GM12874 (cell line): ENCODE measurements at regions not wholly inside any gene's neighbourhood (a gene's known extent, or its start where the extent isn't known, plus 50 kb on each side); places are given as distances from the start of the nearest gene placed in this dataset.

Experiments used
- CTCF ChIP-seq: IDR thresholded peaks from 2 replicates; pipeline ENCODE4 v1.5.1; 2011; ENCODE audit warnings: low read depth, mild to moderate bottlenecking, control low read depth, low read length, moderate library complexity; ENCODE audit not compliant: insufficient read depth

DNA sequence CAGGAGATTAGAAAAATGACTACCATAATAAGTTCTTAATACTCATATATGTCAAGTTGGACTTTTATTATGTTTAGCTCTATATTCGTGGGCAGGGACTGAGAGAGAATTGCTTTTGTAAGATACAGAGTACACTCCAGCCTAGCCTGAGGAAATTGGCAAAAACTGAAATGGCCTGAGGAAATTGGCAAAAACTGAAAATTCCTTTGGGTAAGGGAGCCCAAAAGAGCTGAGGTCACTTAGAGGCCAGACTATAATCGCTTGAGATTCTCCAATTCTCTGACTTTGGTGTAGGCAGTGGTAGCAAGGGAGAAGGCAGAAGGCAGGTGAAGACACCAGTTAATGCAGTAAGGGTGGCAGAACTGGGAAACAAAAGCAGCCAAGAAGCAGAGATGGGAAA, 124.5 kb upstream of the HCCS start:
- TF ChIP-seq CTCF, result no peak

DNA sequence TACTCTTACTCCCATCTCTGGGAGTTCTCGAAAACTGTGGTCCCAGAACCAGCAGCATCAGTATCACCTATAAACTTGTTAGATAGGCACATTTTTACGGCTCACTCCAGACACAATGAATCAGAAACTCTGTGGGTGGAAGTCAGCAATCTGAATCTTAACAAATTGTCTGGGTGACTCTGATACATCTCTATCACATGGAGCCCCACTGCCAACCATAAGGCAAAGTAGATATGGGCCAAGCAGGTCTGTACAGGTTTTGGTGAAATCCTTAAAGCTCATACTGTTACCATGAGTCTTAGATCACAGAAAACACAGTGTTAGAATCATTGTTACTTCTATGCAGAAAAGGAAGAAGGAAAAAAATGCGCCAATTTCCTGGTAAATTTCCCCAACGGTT, 122.5 kb upstream of the HCCS start:
- TF ChIP-seq CTCF, result no peak

DNA sequence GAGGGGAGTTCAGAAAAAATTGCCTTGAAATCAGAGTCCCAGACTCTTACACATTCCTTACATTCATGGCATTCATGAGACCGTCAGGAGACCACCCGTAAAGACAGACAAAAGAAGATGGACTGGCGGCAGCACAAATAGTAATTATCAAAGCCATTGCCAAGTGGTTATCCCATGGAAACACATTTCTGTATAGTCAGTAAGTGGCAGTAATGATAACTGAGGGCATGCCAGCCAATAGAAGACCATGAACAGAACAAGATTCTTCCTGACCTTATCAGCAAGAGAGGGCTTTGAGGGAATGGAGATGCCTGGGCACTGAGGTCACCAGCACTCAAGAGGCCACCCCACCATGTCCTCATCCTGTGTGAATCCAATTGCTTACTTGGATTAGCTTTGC, 121.7 kb upstream of the HCCS start:
- no peak for TF ChIP-seq CTCF

DNA sequence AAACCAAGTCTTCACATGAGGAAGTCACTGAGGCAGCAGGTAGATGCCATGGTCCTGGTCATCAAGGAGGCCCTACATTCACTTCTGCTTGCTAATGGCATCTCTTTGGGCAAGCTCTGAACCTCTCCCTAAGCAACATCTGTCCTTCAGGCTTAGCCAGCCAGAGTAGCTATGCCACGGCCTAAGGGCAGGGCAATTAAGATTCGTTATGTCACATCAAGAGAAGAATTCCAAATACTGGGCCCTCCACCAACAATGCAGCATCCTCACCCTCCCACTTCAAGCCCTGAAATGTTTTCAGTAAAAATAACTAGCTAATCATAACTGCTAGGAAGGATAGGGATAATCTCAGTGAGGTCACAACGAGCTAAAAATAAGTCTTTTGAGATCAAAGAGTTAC, 120.7 kb upstream of the HCCS start:
- no peak for TF ChIP-seq CTCF

DNA sequence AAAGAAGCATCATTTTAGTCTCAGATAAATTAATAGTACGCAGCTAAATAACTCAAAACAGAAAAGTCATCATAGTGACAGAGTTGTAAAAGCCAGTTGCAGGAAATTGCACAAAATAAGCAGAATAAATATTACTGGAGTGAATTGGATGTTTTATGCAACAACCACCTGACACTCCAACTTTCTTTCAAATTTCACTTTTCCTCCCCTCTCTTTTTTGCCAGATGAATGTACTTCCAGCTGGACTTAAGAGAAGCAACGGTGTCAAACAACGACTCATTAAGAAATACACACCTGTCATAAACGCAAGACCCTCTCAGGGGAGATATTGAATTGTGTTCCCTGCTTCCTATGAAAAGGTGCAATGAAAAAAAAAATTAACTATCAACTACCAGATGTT, 120.2 kb upstream of the HCCS start:
- no peak for TF ChIP-seq CTCF

DNA sequence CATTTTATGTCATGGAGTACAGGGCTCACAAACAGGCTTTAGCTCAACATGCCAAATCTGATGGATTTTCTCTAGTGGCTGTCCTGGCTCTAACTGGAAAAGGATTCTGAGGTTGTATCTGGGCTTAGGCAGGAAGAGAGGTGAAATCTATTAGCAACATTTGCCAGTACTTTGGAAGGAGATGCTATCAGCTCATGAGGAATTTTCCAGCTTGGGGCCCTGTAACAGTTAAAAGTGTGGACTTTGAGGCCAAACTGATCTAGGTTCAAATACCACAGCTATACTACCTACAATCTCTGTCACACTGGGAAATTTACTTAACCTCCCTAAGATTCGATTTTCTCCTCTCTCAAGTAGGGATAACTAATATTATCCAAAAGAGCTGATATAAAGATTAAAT, 119.0 kb upstream of the HCCS start:
- no peak for TF ChIP-seq CTCF

GRCh38 chrX:11010476-11010875, 100.7 kb upstream of the HCCS start:
- no peak for TF ChIP-seq CTCF

DNA sequence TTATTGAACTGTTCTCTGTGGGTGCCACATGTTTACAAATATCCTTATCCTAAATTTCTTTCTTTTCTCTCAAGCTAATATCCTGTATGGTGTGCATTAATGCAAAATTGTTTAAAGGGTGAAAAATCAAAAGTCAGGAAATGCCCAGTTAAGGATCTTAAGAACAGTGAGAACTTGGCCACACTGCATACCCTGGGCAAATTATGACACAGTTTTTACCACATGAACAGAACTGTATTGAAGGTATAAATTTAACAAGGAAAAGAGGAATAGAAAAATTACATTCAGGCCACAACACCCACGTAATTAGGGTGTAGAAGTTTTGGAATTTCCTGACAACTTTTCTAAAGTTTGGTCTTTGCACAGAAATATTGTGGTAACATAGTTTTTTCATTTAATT, 94.4 kb upstream of the HCCS start:
- no peak for TF ChIP-seq CTCF
